ENCODE measurements at regions not wholly inside any gene's neighbourhood (a gene's known extent, or its start where the extent isn't known, plus 50 kb on each side); places are given as distances from the start of the nearest gene placed in this dataset.

- TF ChIP-seq CTCF (IDR thresholded peaks at IDR 0.05; ENCODE audit: insufficient read depth, low read depth, low read length) (no peak), EZH2 (IDR thresholded peaks at IDR 0.05; ENCODE audit: insufficient read depth, low read length) (no peak)
Observed at GRCh38 chr2:30039101-30039500, 107.7 kb upstream of the YPEL5 start.

Measured in astrocyte (in vitro differentiated cells and primary cell).